Mesendoderm (in vitro differentiated cells): ENCODE measurements at regions not wholly inside any gene's neighbourhood (a gene's known extent, or its start where the extent isn't known, plus 50 kb on each side); places are given as distances from the start of the nearest gene placed in this dataset.

Experiments
- DNase-seq: peaks from one replicate; pipeline ENCODE4 v3.0.0; 2013
- H2AK5ac ChIP-seq: 2 replicates; pipeline ENCODE4 v1.6.1; 2013; ENCODE audit warnings: low read length, inconsistent platforms
- H2BK120ac ChIP-seq: 2 replicates; pipeline ENCODE4 v1.6.1; 2013; ENCODE audit warnings: low read depth, mild to moderate bottlenecking, low read length, moderate library complexity, mixed read lengths
- H2BK15ac ChIP-seq: replicated peaks from 2 replicates; pipeline ENCODE4 v1.6.1; 2013; ENCODE audit warnings: low read depth, mild to moderate bottlenecking, moderate library complexity
- H2BK5ac ChIP-seq: 2 replicates; pipeline ENCODE4 v1.6.1; 2013; ENCODE audit warnings: low read length, inconsistent platforms
- H3K18ac ChIP-seq: 2 replicates; pipeline ENCODE4 v1.6.1; 2013; ENCODE audit warnings: mild to moderate bottlenecking, low read length, mixed read lengths
- H3K23ac ChIP-seq: one replicate; pipeline ENCODE4 v1.6.1; 2013; ENCODE audit warnings: low read length
- H3K27ac ChIP-seq: 2 replicates; pipeline ENCODE4 v1.5.1; 2013; ENCODE audit warnings: low read depth, mild to moderate bottlenecking, inconsistent platforms, low read length, moderate library complexity
- H3K27me3 ChIP-seq: 2 replicates; pipeline ENCODE4 v1.6.1; 2013; ENCODE audit warnings: low read length, control low read depth, mild to moderate bottlenecking, inconsistent platforms; ENCODE audit not compliant: insufficient read depth, poor library complexity
- H3K36me3 ChIP-seq: 2 replicates; pipeline ENCODE4 v1.6.1; 2013; ENCODE audit warnings: low read length, inconsistent platforms; ENCODE audit not compliant: control insufficient read depth, insufficient read depth
- H3K4ac ChIP-seq: one replicate; pipeline ENCODE4 v1.6.1; 2013; ENCODE audit warnings: low read depth, mild to moderate bottlenecking, low read length, moderate library complexity
- H3K4me1 ChIP-seq: 2 replicates; pipeline ENCODE4 v1.6.1; 2013; ENCODE audit warnings: low read depth, low read length, inconsistent platforms; ENCODE audit not compliant: control insufficient read depth
- H3K4me2 ChIP-seq: 2 replicates; pipeline ENCODE4 v1.6.1; 2013; ENCODE audit warnings: low read length
- H3K4me3 ChIP-seq: 2 replicates; pipeline ENCODE4 v1.5.1; 2013; ENCODE audit warnings: mild to moderate bottlenecking, low read length
- H3K56ac ChIP-seq: one replicate; pipeline ENCODE4 v1.6.1; 2013; ENCODE audit warnings: low read length
- H3K79me1 ChIP-seq: 2 replicates; pipeline ENCODE4 v1.6.1; 2013; ENCODE audit warnings: low read length, inconsistent platforms
- H3K79me2 ChIP-seq: 2 replicates; pipeline ENCODE4 v1.6.1; 2013; ENCODE audit warnings: mild to moderate bottlenecking, low read length; ENCODE audit not compliant: control insufficient read depth, insufficient read depth
- H3K9ac ChIP-seq: 2 replicates; pipeline ENCODE4 v1.6.1; 2013; ENCODE audit warnings: low read length, inconsistent platforms
- H4K5ac ChIP-seq: one replicate; pipeline ENCODE4 v1.6.1; 2013; ENCODE audit warnings: low read length
- H4K8ac ChIP-seq: one replicate; pipeline ENCODE4 v1.6.1; 2013; ENCODE audit warnings: low read depth, mild to moderate bottlenecking, control low read depth, low read length, moderate library complexity
- WGBS: extraction: QIAGEN DNeasy Blood & Tissue Kit; methylation state at CpG from one replicate; pipeline ENCODE4 v1.1.7; 2013; ENCODE audit warnings: low lambda C conversion rate, missing lambda C conversion rate; ENCODE audit not compliant: insufficient coverage; ENCODE audit errors: extremely low coverage; 5-methylcytosine and 5-hydroxymethylcytosine counted together

- H3K56ac ChIP-seq = no peak overlapping the region
- no peaks in the 10 kb centered on the region for H3K27me3 ChIP-seq
- H4K5ac ChIP-seq = no peak overlapping the region
- no peak overlapping the region for H3K4me3 ChIP-seq
- H3K9ac ChIP-seq = no peak overlapping the region
- no peak overlapping the region for H2BK15ac ChIP-seq
- H3K4me1 ChIP-seq = no peaks in the 10 kb centered on the region
- H3K4ac ChIP-seq = no peak overlapping the region
- no peaks in the 10 kb centered on the region for H3K36me3 ChIP-seq
- H3K4me2 ChIP-seq = no peak overlapping the region
- H2BK120ac ChIP-seq = no peak overlapping the region
- H4K8ac ChIP-seq = no peak overlapping the region
- no peaks in the 10 kb centered on the region for H3K79me2 ChIP-seq
- H3K27ac ChIP-seq = no peak overlapping the region
- no peak overlapping the region for H2BK5ac ChIP-seq
- H3K79me1 ChIP-seq = no peaks in the 10 kb centered on the region
- H3K18ac ChIP-seq = no peak overlapping the region
- H2AK5ac ChIP-seq = no peak overlapping the region
- DNase-seq = no peak
- H3K23ac ChIP-seq = no peak overlapping the region
- no CpG with 5 or more reads among the region's 4 CpGs for WGBS
Measured at GRCh38 chr3:109679664-109680063, 342.3 kb upstream of the DPPA4 start.

- no peak overlapping the region for H4K8ac ChIP-seq
- no peak overlapping the region for H2BK15ac ChIP-seq
- no peak overlapping the region for H3K4me3 ChIP-seq
- H2BK5ac ChIP-seq = no peak overlapping the region
- no peaks in the 10 kb centered on the region for H3K79me1 ChIP-seq
- H3K9ac ChIP-seq = no peak overlapping the region
- no peak overlapping the region for H2BK120ac ChIP-seq
- H4K5ac ChIP-seq = no peak overlapping the region
- H3K4me2 ChIP-seq = no peak overlapping the region
- H3K4ac ChIP-seq = no peak overlapping the region
- DNase-seq = no peak
- no peak overlapping the region for H3K27ac ChIP-seq
- H3K36me3 ChIP-seq = no peaks in the 10 kb centered on the region
- H3K23ac ChIP-seq = no peak overlapping the region
- H2AK5ac ChIP-seq = no peak overlapping the region
- H3K4me1 ChIP-seq = no peaks in the 10 kb centered on the region
- no peaks in the 10 kb centered on the region for H3K79me2 ChIP-seq
- no peaks in the 10 kb centered on the region for H3K27me3 ChIP-seq
- no peak overlapping the region for H3K56ac ChIP-seq
- H3K18ac ChIP-seq = no peak overlapping the region
Measured at GRCh38 chr3:109683746-109684145, 346.4 kb upstream of the DPPA4 start.

DNA sequence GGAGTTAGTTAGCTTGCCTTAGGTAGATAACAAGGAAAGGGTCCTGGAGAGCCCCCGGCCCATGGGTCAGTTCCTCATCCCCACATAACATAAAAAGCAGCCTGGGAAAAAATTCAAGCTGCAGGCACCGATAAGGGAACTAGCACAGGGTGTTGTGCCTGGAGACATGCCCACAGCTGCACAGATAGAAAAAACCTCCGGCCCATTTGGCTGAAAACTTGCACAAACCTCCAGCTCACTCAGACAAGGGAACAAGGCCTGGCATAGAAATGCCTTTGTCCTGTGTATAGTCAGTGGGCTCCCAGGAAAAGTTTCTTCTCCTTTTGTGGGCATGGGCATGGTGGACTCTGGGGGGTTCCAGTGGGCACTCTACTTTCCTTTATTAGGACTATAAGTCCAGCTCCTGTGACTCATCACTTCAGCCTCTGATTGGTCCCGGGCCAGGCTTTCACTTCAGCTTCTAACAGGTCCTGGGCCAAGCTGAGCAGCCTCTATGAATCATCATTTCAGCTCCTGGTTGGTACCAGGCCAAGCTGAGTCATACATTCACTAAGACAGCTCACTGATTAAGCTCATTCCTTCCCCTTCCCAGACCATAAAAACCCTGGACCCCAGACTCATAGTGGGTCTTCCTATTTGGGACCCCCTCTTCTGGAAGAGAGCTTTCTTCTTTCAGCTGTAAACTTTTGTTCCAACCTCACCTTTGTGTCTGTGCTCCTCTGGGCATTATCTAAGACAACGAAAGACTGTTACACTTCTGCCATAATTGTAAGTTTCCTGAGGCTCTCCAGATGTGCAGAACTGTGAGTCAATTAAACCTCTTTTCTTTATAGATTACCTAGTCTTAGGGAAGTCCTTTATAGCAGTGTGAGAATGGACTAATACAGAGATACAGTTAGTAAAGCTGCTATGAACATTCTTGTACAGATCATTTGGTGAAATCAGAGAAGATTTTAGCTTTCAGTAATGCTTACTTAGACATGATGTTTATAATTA lies 348.0 kb upstream of the DPPA4 start:
- no peak overlapping the region for H3K9ac ChIP-seq
- peak; percentile 19 for DNase-seq
- no CpG with 5 or more reads among the region's 5 CpGs for WGBS

GRCh38 chr3:109687626-109688025 lies 350.3 kb upstream of the DPPA4 start:
- no peak overlapping the region for H4K8ac ChIP-seq
- no peak overlapping the region for H3K9ac ChIP-seq
- H2AK5ac ChIP-seq = no peak overlapping the region
- no peak overlapping the region for H3K56ac ChIP-seq
- no peak overlapping the region for H2BK120ac ChIP-seq
- no peak overlapping the region for H3K27ac ChIP-seq
- no peak overlapping the region for H2BK5ac ChIP-seq
- H3K79me2 ChIP-seq = no peaks in the 10 kb centered on the region
- H3K27me3 ChIP-seq = no peaks in the 10 kb centered on the region
- no peak overlapping the region for H2BK15ac ChIP-seq
- DNase-seq = peak; percentile 3
- no peaks in the 10 kb centered on the region for H3K79me1 ChIP-seq
- H3K18ac ChIP-seq = no peak overlapping the region
- H3K4me3 ChIP-seq = no peak overlapping the region
- H3K4me1 ChIP-seq = no peaks in the 10 kb centered on the region
- no peak overlapping the region for H4K5ac ChIP-seq
- H3K4me2 ChIP-seq = no peak overlapping the region
- no peaks in the 10 kb centered on the region for H3K36me3 ChIP-seq
- no peak overlapping the region for H3K4ac ChIP-seq
- no peak overlapping the region for H3K23ac ChIP-seq

More for the DNA sequence above, 348.0 kb upstream of the DPPA4 start:
- H3K27ac ChIP-seq = no peak overlapping the region
- H4K5ac ChIP-seq = no peak overlapping the region
- H3K79me1 ChIP-seq = no peaks in the 10 kb centered on the region
- no peak overlapping the region for H3K4me3 ChIP-seq
- no peaks in the 10 kb centered on the region for H3K79me2 ChIP-seq
- no peak overlapping the region for H3K4me2 ChIP-seq
- no peak overlapping the region for H2BK5ac ChIP-seq
- no peak overlapping the region for H4K8ac ChIP-seq
- no peak overlapping the region for H3K18ac ChIP-seq
- no peak overlapping the region for H2AK5ac ChIP-seq
- no peaks in the 10 kb centered on the region for H3K27me3 ChIP-seq
- H3K36me3 ChIP-seq = no peaks in the 10 kb centered on the region
- H3K4ac ChIP-seq = no peak overlapping the region
- H2BK120ac ChIP-seq = no peak overlapping the region
- no peak overlapping the region for H2BK15ac ChIP-seq
- H3K56ac ChIP-seq = no peak overlapping the region
- no peaks in the 10 kb centered on the region for H3K4me1 ChIP-seq
- H3K23ac ChIP-seq = no peak overlapping the region

- H3K56ac ChIP-seq = no peak overlapping the region
- no peak overlapping the region for H3K4ac ChIP-seq
- H3K4me1 ChIP-seq = no peaks in the 10 kb centered on the region
- H3K4me2 ChIP-seq = no peak overlapping the region
- no peaks in the 10 kb centered on the region for H3K79me1 ChIP-seq
- DNase-seq = no peak
- no peak overlapping the region for H2AK5ac ChIP-seq
- H2BK15ac ChIP-seq = no peak overlapping the region
- no peaks in the 10 kb centered on the region for H3K27me3 ChIP-seq
- no peak overlapping the region for H4K8ac ChIP-seq
- no peaks in the 10 kb centered on the region for H3K79me2 ChIP-seq
- no peak overlapping the region for H3K4me3 ChIP-seq
- no peak overlapping the region for H4K5ac ChIP-seq
- no peak overlapping the region for H2BK5ac ChIP-seq
- H3K23ac ChIP-seq = no peak overlapping the region
- H2BK120ac ChIP-seq = no peak overlapping the region
- no peaks in the 10 kb centered on the region for H3K36me3 ChIP-seq
- H3K27ac ChIP-seq = no peak overlapping the region
- H3K18ac ChIP-seq = no peak overlapping the region
- no peak overlapping the region for H3K9ac ChIP-seq
Measured at GRCh38 chr3:109696932-109697331, 359.6 kb upstream of the DPPA4 start.

GRCh38 chr3:109702252-109702651 lies 364.9 kb upstream of the DPPA4 start:
- no peak overlapping the region for H3K27ac ChIP-seq
- DNase-seq = no peak

More at GRCh38 chr3:109702252-109702651, 364.9 kb upstream of the DPPA4 start:
- Histone ChIP-seq H2BK120ac (no peak overlapping the region), H3K79me1 (no peaks in the 10 kb centered on the region), H3K27me3 (no peaks in the 10 kb centered on the region), H3K4me3 (no peak overlapping the region), H3K4me1 (no peaks in the 10 kb centered on the region), H3K56ac (no peak overlapping the region), H3K23ac (no peak overlapping the region), H4K5ac (no peak overlapping the region), H3K4me2 (no peak overlapping the region), H2BK5ac (no peak overlapping the region), H3K79me2 (no peaks in the 10 kb centered on the region), H3K18ac (no peak overlapping the region), H3K4ac (no peak overlapping the region), H3K9ac (no peak overlapping the region), H2AK5ac (no peak overlapping the region), H3K36me3 (no peaks in the 10 kb centered on the region), H2BK15ac (no peak overlapping the region), H4K8ac (no peak overlapping the region)
- no CpG with 5 or more reads among the region's 1 CpG for WGBS
